Mesendoderm (in vitro differentiated cells): ENCODE measurements at regions not wholly inside any gene's neighbourhood (a gene's known extent, or its start where the extent isn't known, plus 50 kb on each side); places are given as distances from the start of the nearest gene placed in this dataset.

ENCODE experiments used
- DNase-seq: peaks from one replicate; pipeline ENCODE4 v3.0.0; 2013
- H2AK5ac ChIP-seq: 2 replicates; pipeline ENCODE4 v1.6.1; 2013; ENCODE audit warnings: low read length, inconsistent platforms
- H2BK120ac ChIP-seq: 2 replicates; pipeline ENCODE4 v1.6.1; 2013; ENCODE audit warnings: low read depth, mild to moderate bottlenecking, low read length, moderate library complexity, mixed read lengths
- H2BK15ac ChIP-seq: replicated peaks from 2 replicates; pipeline ENCODE4 v1.6.1; 2013; ENCODE audit warnings: low read depth, mild to moderate bottlenecking, moderate library complexity
- H2BK5ac ChIP-seq: 2 replicates; pipeline ENCODE4 v1.6.1; 2013; ENCODE audit warnings: low read length, inconsistent platforms
- H3K18ac ChIP-seq: 2 replicates; pipeline ENCODE4 v1.6.1; 2013; ENCODE audit warnings: mild to moderate bottlenecking, low read length, mixed read lengths
- H3K23ac ChIP-seq: one replicate; pipeline ENCODE4 v1.6.1; 2013; ENCODE audit warnings: low read length
- H3K27ac ChIP-seq: 2 replicates; pipeline ENCODE4 v1.5.1; 2013; ENCODE audit warnings: low read depth, mild to moderate bottlenecking, inconsistent platforms, low read length, moderate library complexity
- H3K27me3 ChIP-seq: 2 replicates; pipeline ENCODE4 v1.6.1; 2013; ENCODE audit warnings: low read length, control low read depth, mild to moderate bottlenecking, inconsistent platforms; ENCODE audit not compliant: insufficient read depth, poor library complexity
- H3K36me3 ChIP-seq: 2 replicates; pipeline ENCODE4 v1.6.1; 2013; ENCODE audit warnings: low read length, inconsistent platforms; ENCODE audit not compliant: control insufficient read depth, insufficient read depth
- H3K4ac ChIP-seq: one replicate; pipeline ENCODE4 v1.6.1; 2013; ENCODE audit warnings: low read depth, mild to moderate bottlenecking, low read length, moderate library complexity
- H3K4me1 ChIP-seq: 2 replicates; pipeline ENCODE4 v1.6.1; 2013; ENCODE audit warnings: low read depth, low read length, inconsistent platforms; ENCODE audit not compliant: control insufficient read depth
- H3K4me2 ChIP-seq: 2 replicates; pipeline ENCODE4 v1.6.1; 2013; ENCODE audit warnings: low read length
- H3K4me3 ChIP-seq: 2 replicates; pipeline ENCODE4 v1.5.1; 2013; ENCODE audit warnings: mild to moderate bottlenecking, low read length
- H3K56ac ChIP-seq: one replicate; pipeline ENCODE4 v1.6.1; 2013; ENCODE audit warnings: low read length
- H3K79me1 ChIP-seq: 2 replicates; pipeline ENCODE4 v1.6.1; 2013; ENCODE audit warnings: low read length, inconsistent platforms
- H3K79me2 ChIP-seq: 2 replicates; pipeline ENCODE4 v1.6.1; 2013; ENCODE audit warnings: mild to moderate bottlenecking, low read length; ENCODE audit not compliant: control insufficient read depth, insufficient read depth
- H3K9ac ChIP-seq: 2 replicates; pipeline ENCODE4 v1.6.1; 2013; ENCODE audit warnings: low read length, inconsistent platforms
- H4K5ac ChIP-seq: one replicate; pipeline ENCODE4 v1.6.1; 2013; ENCODE audit warnings: low read length
- H4K8ac ChIP-seq: one replicate; pipeline ENCODE4 v1.6.1; 2013; ENCODE audit warnings: low read depth, mild to moderate bottlenecking, control low read depth, low read length, moderate library complexity
- WGBS: extraction: QIAGEN DNeasy Blood & Tissue Kit; methylation state at CpG from one replicate; pipeline ENCODE4 v1.1.7; 2013; ENCODE audit warnings: low lambda C conversion rate, missing lambda C conversion rate; ENCODE audit not compliant: insufficient coverage; ENCODE audit errors: extremely low coverage; 5-methylcytosine and 5-hydroxymethylcytosine counted together

GRCh38 chr4:156439576-156440200, 486.0 kb upstream of the CTSO start:
- no peaks in the 10 kb centered on the region for H3K79me2 ChIP-seq
- H3K79me1 ChIP-seq, result no peaks in the 10 kb centered on the region
- H3K23ac ChIP-seq, result no peak overlapping the region
- no peak overlapping the region for H2BK5ac ChIP-seq
- H2BK15ac ChIP-seq, result no peak overlapping the region
- H3K27ac ChIP-seq, result no peak overlapping the region
- no peaks in the 10 kb centered on the region for H3K27me3 ChIP-seq
- no peak overlapping the region for H3K4me3 ChIP-seq
- H3K18ac ChIP-seq, result no peak overlapping the region
- H3K56ac ChIP-seq, result no peak overlapping the region
- WGBS, result 100% methylated on average over 1 of the region's 4 CpGs
- H2BK120ac ChIP-seq, result no peak overlapping the region
- no peak overlapping the region for H4K8ac ChIP-seq
- no peak overlapping the region for H3K4ac ChIP-seq
- H3K4me1 ChIP-seq, result no peaks in the 10 kb centered on the region
- DNase-seq, result no peak
- H2AK5ac ChIP-seq, result no peak overlapping the region
- no peaks in the 10 kb centered on the region for H3K36me3 ChIP-seq
- H3K4me2 ChIP-seq, result no peak overlapping the region
- H4K5ac ChIP-seq, result no peak overlapping the region
- H3K9ac ChIP-seq, result no peak overlapping the region

GRCh38 chr4:156437666-156438065, 484.0 kb upstream of the CTSO start:
- DNase-seq, result no peak
- no peak overlapping the region for H3K4me3 ChIP-seq
- H2BK15ac ChIP-seq, result no peak overlapping the region
- WGBS, result no CpG with 5 or more reads among the region's 2 CpGs
- H3K27ac ChIP-seq, result no peak overlapping the region
- no peaks in the 10 kb centered on the region for H3K79me2 ChIP-seq
- H3K79me1 ChIP-seq, result no peaks in the 10 kb centered on the region
- no peak overlapping the region for H3K4me2 ChIP-seq
- H2AK5ac ChIP-seq, result no peak overlapping the region
- no peak overlapping the region for H3K4ac ChIP-seq
- no peak overlapping the region for H3K18ac ChIP-seq
- no peak overlapping the region for H3K23ac ChIP-seq
- H2BK5ac ChIP-seq, result no peak overlapping the region
- no peaks in the 10 kb centered on the region for H3K27me3 ChIP-seq
- H4K8ac ChIP-seq, result no peak overlapping the region
- H2BK120ac ChIP-seq, result no peak overlapping the region
- no peaks in the 10 kb centered on the region for H3K36me3 ChIP-seq
- H3K4me1 ChIP-seq, result no peaks in the 10 kb centered on the region
- H4K5ac ChIP-seq, result no peak overlapping the region
- no peak overlapping the region for H3K56ac ChIP-seq
- H3K9ac ChIP-seq, result no peak overlapping the region

GRCh38 chr4:156422576-156422975, 468.9 kb upstream of the CTSO start:
- Histone ChIP-seq H2AK5ac (no peak overlapping the region), H3K4me2 (no peak overlapping the region), H2BK5ac (no peak overlapping the region), H3K9ac (no peak overlapping the region), H3K23ac (no peak overlapping the region), H3K36me3 (no peaks in the 10 kb centered on the region), H3K27ac (no peak overlapping the region), H3K79me1 (no peaks in the 10 kb centered on the region), H3K56ac (no peak overlapping the region), H3K4me1 (no peaks in the 10 kb centered on the region), H4K8ac (no peak overlapping the region), H2BK120ac (no peak overlapping the region), H2BK15ac (no peak overlapping the region), H3K4me3 (no peak overlapping the region), H3K27me3 (no peaks in the 10 kb centered on the region), H3K79me2 (no peaks in the 10 kb centered on the region), H4K5ac (no peak overlapping the region), H3K4ac (no peak overlapping the region), H3K18ac (no peak overlapping the region)
- no CpG with 5 or more reads among the region's 1 CpG for WGBS
- DNase-seq, result no peak

- Histone ChIP-seq H3K18ac (no peak overlapping the region), H3K27ac (no peak overlapping the region), H4K5ac (no peak overlapping the region), H2BK5ac (no peak overlapping the region), H2BK120ac (no peak overlapping the region), H3K79me2 (no peaks in the 10 kb centered on the region), H2BK15ac (no peak overlapping the region), H2AK5ac (no peak overlapping the region), H3K4me3 (no peak overlapping the region), H4K8ac (no peak overlapping the region), H3K56ac (no peak overlapping the region), H3K9ac (no peak overlapping the region), H3K4me2 (no peak overlapping the region), H3K36me3 (no peaks in the 10 kb centered on the region), H3K23ac (no peak overlapping the region), H3K4me1 (no peaks in the 10 kb centered on the region), H3K27me3 (no peaks in the 10 kb centered on the region), H3K79me1 (no peaks in the 10 kb centered on the region), H3K4ac (no peak overlapping the region)
- WGBS, result no CpG with 5 or more reads among the region's 1 CpG
- DNase-seq, result no peak
Observed at GRCh38 chr4:156420623-156421022, 467.0 kb upstream of the CTSO start.

- Histone ChIP-seq H3K4me3 (no peak overlapping the region), H2AK5ac (no peak overlapping the region), H3K4me2 (no peak overlapping the region)
Observed at GRCh38 chr4:156419080-156419685, 465.5 kb upstream of the CTSO start.

GRCh38 chr4:156414406-156414805, 460.7 kb upstream of the CTSO start:
- Histone ChIP-seq H3K4me3 (no peak overlapping the region), H3K27me3 (no peaks in the 10 kb centered on the region), H4K8ac (no peak overlapping the region), H3K79me1 (no peaks in the 10 kb centered on the region), H3K23ac (no peak overlapping the region), H3K36me3 (no peaks in the 10 kb centered on the region), H2BK5ac (no peak overlapping the region), H3K4me1 (no peaks in the 10 kb centered on the region), H3K18ac (no peak overlapping the region), H3K27ac (no peak overlapping the region), H3K56ac (no peak overlapping the region), H2AK5ac (no peak overlapping the region), H3K9ac (no peak overlapping the region), H2BK120ac (no peak overlapping the region), H3K4ac (no peak overlapping the region), H3K4me2 (no peak overlapping the region), H2BK15ac (no peak overlapping the region), H3K79me2 (no peaks in the 10 kb centered on the region), H4K5ac (no peak overlapping the region)
- DNase-seq, result no peak

More at GRCh38 chr4:156419080-156419685, 465.5 kb upstream of the CTSO start:
- Histone ChIP-seq H2BK15ac (no peak overlapping the region), H3K56ac (no peak overlapping the region), H2BK5ac (no peak overlapping the region), H3K9ac (no peak overlapping the region), H3K27ac (no peak overlapping the region), H4K5ac (no peak overlapping the region), H3K27me3 (no peaks in the 10 kb centered on the region), H3K18ac (no peak overlapping the region), H2BK120ac (no peak overlapping the region), H3K79me1 (no peaks in the 10 kb centered on the region), H3K79me2 (no peaks in the 10 kb centered on the region), H3K4me1 (no peaks in the 10 kb centered on the region), H4K8ac (no peak overlapping the region), H3K23ac (no peak overlapping the region), H3K4ac (no peak overlapping the region), H3K36me3 (no peaks in the 10 kb centered on the region)
- 88% methylated on average over 1 of the region's 2 CpGs for WGBS
- DNase-seq, result no peak
